GM19455 (cell line): ENCODE measurements at regions not wholly inside any gene's neighbourhood (a gene's known extent, or its start where the extent isn't known, plus 50 kb on each side); places are given as distances from the start of the nearest gene placed in this dataset.
"Not testable (repeated sequence)": the region's sequence is repeated elsewhere in the genome, so short reads cannot be mapped to it uniquely, and the experiment has no call there.

ENCODE experiments used
- ATAC-seq: cut with Tn5 transposase; IDR thresholded peaks from one replicate; pipeline ENCODE4 v1.9.1; 2021; ENCODE audit not compliant: unreplicated experiment

DNA sequence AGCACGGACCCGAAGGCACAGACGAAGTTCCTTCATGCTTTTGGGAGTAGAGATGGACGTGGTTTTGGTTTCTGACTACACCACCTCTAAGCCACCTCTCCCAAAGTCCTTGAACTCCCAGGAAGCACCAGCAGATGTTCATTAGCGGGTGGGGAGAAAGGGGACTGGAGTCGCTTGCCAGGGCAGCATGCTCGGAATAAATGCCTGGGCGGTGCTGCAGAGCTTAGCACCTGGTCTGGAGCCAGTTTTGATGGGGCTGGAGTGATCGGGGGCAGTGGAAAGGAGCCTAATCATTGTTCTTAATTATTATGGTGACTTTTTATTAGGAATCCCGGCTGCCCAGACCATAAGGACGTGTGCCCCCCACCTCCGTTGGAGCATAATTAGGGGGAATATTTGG is 220.8 kb downstream of the TFCP2L1 start:
- ATAC-seq: no peak

DNA sequence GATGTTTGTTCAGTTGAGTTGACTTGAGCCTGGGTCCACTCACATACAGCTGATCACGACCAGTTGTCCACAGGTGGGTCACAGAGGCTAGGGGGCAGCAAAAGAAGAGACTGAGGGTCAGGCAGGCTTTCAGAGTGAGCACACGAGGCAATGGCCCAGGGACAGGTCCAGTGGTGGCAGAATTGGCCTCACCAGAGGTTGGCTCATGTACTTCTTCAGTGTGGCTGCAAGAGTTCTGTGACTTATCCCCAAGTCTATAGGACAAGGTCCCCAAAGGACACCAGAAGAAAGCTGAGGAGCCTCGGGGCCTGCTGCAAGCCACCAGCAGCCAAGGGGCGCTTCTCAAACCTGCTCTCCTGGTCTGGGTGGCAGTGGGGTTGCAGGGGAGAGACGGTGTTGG is 219.8 kb downstream of the TFCP2L1 start:
- no peak for ATAC-seq

DNA sequence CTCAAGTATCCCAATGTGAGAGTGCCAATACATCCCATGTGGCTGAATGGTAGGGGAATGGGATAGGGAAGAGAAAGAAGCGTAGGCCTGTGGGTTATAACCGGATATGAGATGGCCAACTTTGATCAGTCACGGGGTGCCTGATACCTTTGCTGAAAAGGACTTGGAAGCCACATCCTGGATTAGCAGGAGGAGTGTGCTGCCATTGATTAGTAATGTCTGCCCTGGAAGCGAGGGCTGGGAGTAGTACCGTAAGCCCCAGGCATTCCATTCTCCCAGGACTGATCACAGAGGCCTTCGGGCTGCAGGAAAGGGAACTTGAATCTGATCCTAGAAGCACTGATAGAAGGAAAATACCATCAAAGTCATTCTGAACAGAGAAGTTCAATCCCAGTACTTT is 218.5 kb downstream of the TFCP2L1 start:
- ATAC-seq: no peak

DNA sequence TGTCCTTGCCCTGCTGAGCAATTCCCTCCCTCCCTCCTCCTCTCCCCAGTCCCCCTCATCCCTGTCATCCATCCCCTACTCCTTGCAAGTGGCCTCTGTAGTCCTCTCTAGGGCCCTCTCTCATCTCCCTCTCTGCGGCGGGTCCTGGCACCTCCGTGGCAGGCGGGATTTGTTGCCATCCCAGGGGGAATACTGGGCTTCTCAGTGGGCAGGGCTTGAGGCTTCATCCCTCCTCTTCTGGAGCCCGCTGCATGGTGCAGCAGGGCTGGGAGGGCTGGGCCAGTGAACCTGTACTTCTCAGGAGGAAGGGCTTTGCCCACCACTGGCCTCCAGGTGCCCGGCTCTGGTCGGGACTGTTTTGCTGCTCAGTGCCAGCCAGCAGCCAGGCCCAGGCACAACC is 216.2 kb downstream of the TFCP2L1 start:
- ATAC-seq: no peak

DNA sequence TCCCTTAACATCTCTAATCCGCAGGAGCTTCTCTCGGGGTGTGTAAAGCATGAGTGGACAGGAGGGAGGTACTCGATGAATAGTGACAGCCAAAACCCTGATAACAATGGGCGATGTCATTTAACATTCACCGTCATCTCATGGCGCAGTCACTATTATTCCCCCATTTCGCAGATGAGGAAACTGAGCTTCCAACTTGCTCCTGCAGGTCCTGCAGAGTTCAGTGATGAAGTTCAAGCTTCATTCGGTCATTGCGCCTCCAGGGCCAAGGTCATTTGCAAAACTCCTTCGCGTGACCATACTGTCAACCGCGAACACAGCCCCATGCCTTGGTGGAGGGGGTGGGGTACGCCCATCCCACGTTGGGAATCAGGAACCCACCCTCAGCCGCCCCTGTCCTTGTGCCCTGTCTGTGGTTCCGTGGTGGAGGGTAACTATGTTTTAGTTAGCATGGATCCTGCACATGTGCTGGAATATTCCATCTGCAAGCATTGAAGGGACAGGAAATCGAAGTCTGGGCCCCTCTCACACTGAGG is 215.5 kb downstream of the TFCP2L1 start:
- no peak for ATAC-seq

DNA sequence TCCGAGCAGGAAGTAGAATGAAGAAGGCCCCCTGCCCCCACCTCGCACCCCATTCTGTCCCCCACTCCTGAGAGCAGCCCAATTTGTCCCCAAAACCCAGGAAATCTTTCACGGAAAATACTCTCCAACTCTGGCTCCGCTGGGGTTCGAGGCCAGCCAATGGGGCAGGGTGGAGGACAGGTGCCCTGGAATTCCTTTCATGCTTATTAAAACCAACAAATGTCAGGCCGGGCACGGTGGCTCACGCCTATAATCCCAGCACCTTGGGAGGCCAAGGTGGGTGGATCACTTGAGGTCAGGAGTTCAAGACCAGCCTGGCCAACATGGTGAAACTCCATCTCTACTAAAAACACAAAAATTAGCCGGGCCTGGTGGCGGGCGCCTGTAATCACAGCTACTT is 214.9 kb downstream of the TFCP2L1 start:
- not testable (repeated sequence) for ATAC-seq

DNA sequence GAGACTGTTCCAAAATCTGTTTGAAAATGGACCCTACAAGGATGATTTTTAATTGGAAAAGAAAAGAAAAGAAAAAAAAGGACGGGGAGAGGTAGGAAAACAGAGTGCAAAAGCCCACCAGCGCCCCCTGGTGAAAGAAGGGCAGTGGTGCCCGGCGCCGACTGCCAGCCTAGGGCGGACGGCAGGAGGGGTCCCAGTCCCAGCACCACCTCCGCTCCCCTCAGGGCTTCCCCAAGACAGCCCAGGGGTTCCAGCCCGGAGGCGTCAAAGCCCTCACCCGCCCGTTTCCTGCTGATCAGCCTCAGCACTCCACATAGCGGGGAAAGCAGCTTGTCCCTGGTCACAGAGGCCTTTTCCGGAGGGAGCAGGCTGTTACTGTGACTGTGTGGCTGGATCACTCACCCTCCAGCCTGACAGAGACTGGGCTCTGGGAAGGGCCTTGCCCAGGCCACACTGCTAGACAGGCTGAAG is 213.9 kb downstream of the TFCP2L1 start:
- no peak for ATAC-seq

DNA sequence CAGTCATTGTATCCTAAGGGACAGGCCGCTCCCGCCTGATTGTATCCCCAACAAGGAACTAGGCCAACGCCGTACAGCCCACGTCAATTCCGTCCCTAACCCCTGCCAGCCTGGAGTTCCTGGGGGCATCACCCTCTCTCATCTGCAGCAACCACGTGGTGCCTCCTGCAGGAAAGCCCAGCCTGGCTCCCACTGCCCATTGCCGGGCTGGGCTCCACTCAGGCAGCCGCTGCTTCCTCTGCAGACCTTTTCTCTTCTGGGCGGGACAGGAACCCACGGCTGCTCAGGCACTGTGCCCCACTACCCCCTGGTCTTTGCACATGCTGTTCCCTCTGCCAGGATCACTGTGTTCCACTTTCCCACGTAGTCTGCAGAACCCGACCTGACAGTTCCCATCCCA is 212.2 kb downstream of the TFCP2L1 start:
- ATAC-seq: no peak

DNA sequence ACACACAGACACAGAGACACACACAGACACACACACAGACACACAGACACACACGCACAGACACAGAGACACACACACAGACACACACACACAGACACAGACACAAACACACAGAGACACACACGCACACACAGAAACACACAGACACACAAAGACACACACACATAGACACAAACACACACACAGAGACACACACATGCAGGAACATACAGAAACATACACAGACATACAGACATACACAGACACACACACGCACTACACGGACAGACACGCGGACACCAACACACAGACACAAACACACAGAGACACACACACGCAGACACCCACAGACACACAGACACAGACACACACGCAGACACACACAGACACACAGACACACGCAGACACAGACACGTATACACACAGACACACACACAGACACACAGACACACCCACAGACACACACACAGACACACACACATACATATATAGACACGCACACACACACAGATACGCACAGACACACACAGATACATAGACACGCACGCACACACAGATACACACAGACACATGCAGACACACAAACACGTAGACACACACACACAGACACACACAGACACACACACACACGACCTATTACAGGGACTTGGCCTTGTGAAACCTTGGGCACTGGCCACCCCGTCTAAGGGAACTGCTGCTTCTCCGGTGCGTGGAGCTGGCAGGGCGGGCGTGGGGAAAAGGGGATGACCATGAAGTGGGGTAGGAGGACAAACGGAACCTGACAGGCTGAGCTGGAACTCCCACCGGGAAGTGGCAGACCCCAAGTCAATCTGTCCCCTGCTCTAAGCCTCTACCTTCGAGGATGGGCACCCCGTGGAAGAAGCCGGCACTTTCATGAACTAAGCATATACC is 211.4 kb downstream of the TFCP2L1 start:
- ATAC-seq: no peak

DNA sequence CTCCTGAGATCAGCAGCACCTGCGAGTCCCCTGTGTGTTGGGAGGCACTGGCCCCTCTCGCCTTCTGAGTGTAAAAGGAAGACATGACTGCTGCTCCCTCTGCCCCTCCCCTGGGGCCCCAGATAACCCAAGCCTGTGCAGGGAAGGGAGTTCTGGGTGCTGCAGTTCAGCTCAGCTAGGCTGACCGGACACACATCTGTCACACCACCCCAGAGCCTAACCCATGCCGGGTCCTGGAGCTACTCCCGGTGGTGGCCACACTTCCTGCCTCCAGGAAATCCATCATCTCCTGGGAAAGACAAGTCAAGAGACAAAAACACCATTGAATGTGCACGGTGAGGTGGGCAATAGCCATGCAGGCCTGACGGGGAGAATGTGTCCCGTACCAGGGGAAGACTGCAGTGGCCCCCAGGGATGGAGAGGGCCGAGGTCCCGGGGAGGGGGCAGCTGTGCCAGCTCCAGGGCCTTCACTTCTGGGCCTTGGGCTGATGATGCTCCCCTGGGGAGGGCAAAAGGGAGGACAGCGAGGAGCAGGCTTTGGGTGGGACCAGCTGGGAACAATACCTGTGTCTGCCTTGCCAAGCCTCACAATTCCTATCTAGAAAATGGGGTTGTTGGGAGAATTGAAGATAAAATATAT is 210.6 kb downstream of the TFCP2L1 start:
- no peak for ATAC-seq

DNA sequence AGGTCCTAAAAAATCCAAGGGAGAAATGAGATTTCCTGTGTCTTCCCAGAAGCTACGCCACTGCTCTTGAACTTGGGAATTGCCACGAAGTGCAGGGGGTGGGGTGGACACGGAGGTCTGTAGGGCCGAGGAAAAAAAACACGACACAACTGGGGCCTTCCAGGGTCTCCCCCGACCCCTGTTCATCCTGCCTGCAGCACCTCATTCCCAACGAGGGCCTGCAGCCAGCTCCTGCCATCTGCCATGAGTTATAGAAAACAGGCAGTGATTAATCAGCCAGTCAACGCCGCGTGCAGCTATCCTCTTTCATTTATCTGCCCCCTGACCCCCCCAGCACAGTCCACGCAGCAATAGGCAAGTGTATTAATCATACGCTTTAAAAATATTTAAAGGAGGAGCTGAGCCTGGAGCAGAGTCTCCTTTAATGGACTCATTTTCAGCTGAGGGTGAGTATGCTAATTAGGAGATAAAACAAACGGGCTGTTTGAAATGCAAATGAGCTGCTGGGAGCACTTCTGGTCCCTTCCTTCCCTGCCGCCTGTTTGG is 209.9 kb downstream of the TFCP2L1 start:
- ATAC-seq: peak; percentile 46

DNA sequence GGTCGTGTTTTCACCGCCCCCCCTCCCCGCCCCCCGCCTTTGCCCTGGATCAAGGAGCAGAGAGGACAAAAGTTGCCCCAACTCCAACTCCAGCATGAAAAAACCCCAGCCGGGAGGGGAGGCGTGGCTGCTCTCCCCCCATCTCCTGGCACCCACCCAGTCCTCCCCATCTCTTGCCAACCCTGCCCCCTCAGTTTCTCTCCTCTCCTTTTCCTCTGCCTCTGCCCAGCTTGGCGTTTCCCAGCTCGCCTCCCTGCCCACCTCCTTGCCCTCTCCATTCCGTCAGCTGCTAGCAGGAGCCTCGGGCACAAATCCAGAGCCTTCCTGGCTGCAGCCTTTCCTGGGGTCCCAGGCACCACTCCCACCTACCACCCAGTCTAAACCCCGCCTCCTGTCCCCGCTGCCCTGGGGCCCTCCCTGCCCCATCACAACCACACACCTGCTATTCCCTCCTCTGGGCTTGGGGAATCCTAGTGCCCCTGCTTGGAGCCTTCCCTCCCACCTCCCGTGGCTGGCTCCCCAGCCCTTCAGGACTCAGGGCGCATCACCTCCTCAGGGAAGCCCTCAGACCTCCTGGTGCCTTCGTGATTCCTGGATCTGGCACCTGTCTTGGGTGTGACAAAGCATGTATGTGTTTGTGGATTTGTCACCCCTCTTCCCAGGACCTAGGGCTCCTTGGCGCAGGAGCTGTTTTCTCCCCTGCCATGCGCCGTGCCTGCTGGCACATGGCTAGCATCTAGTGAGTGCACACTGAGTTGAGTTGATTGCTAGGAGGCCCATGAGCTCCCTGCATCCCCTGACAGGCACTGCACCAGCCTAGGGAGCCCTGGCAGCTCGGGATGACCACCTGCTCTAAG is 209.1 kb downstream of the TFCP2L1 start:
- no peak for ATAC-seq

DNA sequence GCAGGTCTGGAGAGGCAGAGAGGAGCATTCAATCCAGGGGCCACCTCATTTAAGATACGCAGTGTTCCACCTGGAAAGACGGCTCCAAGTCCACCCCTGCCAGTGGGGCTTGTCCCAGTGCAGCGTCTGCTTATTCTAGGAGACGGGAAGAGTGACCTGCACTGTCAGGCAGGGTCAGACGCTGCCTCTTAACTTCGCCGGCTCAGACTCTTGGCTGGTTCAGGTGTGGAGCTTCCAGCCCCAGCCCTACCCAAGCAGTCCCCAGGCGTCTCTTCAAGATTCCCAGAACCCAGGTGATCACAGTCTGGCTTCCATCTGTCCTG is 208.5 kb downstream of the TFCP2L1 start:
- ATAC-seq: no peak

DNA sequence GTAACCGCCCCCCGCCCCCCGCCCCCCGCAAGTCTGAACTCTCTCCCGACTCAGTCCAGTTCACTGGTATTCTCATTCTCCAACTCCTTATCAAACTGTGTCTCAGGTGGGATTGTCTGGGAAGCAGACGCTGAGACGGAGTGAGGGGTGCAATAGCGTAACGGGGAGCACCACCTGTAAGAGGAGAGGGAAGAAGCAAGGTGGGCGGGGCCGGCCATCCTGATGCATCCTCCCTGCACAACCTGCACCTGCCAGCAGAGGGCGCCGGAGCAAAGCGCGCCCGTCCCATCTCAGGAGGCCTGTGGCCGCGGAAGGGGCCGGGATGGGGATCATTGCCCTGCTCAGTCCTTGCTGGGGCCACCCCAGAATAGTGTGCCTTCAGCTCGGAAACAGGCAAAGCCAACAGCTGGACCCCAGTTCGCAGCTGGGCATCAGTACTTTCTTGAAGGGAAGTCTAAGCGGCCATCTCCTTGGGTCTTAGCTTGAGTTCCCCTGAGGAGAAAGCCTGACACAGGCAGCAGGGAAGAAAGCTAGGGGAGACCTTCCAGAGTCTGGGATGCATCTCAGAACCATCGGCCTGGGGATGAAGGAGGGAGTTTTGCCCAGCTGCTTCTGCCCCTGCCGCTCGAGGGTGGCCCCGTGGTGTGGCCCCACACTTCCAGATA is 208.0 kb downstream of the TFCP2L1 start:
- no peak for ATAC-seq

DNA sequence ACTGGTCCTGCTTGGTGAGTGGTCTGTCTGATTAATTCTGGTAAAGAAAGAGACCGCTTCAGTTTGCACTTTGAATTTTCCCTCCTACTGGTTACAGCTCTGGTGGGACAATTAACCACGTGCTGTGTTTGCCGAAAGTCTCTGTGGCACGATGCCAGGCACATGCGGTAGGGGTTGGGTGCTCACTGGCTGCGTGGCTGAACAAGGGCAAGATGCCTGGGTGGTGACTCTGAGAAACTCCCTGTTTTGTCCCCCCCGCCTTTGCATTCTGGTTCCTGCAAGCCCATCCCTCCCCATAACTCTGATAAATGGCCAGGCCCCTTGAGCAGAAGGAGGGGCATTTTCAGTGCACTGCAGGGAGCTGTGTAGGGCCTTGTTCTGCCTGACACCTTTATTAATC is 206.1 kb downstream of the TFCP2L1 start:
- ATAC-seq: no peak

DNA sequence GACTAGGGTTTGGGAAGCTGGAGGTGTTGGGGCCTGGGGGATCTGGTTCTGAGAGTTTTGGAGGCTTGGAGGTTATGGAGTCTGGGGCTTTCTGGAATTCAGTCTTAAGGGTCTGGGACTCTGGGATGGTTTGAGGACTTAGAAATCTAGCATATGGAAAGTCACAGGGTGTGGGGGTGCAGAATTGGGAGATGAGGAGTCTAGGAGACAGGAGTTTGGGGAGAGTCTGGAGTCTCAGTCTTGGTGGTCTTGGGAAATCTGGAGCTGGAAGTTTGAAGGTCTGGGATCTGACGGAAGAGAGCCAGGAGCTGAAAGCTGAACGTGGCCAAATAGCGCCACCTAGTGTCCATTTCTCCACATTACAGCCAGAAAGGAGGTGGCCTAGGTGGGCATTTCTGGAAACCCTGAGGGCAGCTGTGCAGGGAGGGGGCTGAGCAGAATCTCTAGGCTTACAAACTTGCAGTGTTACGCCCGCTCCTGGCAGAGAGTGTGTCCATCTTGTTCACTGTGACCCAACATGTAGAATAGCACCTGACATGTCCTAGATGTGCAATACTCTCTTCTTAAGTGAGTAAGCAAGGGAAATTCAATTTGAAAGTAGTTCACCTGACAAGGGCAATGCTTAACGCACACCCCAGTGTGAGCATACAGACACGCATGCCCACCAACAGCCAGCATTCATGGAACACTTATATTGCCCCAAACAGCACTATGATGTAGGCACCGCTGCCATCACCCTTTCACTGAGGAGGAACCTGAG is 204.8 kb downstream of the TFCP2L1 start:
- ATAC-seq: no peak

DNA sequence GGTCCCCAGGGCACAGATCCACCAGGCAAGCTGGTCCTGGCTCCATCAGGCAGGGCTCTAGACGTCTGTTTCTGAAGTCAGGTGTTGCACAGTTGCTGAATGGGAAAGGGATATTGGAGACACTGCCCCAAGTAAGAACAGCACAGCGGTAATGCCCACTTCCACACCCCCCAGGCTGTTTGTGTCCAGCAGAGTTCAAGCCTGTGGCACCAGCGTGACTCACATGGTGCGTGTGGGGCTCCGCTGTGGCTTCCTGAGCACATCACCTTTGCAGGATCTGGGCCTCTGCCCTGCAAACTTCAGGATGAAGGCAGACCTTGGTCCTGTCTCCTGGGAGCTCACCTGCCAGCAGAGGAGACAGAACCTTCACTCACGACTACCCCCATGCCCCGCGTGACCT is 203.3 kb downstream of the TFCP2L1 start:
- no peak for ATAC-seq

DNA sequence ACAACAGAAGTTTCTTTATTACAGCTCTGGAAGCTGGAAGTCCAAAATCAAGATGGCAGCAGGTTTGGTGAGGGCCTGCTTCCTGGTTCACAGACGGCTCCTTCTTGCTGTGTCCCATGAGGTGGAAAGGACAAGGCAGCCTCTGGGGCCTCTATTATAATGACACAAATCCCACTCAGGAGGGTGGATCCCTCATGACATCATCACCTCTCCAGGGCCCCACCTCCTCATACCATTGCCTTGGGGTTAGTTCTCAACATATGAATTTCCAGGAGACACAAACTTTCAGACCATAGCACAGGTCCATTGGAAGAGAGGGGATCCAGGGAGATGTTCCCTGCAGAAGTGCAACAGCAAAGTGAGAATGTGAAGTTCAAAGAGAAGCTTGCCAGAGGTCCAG is 202.8 kb downstream of the TFCP2L1 start:
- ATAC-seq: no peak

DNA sequence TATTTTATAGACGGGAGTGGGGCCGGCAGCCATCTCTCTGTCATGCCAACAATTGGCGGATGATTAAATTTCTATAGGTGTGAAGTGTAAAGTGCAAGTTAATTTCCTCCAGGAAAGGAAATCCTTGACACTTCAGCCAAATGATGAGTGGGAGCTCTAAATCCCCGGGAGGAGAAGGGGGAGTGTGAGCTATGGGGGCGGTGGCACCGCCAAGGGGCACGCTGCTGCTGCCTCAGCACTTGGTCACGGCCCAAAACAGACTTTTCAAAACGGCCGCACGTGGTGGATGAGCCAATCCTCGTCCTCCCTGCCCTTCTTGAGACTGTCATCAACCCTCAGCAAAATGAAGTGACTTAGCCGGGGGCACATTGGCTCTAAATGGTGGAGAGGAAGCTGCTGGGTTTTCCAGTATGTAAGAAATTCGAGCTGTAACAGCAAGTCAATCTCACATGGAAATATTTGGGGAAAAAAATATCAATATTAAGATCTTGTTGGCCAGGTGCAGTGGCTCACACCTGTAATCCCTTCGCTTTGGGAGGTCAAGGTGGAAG is 200.8 kb downstream of the TFCP2L1 start:
- ATAC-seq: no peak

DNA sequence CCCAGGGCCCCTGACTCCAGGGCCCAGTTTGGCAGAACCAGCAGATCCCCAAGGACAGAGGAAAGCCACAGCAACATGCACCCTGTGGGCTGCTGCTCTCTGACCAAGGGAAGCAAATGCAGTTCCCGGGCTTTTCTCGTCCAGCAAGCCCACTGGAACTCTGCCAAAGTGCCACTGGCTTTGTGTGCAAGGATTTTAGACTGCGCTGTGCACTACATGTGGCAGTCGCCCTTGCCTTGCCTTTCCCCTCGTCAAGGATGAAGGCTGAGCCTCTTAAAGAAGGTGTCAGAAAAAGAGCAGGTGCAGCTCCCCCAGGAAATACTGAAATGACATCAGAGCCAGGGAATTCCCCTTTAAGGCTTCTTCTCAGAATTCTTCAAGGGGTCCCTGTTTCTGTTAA is 199.2 kb downstream of the TFCP2L1 start:
- ATAC-seq: no peak
